ENCODE measurements at regions not wholly inside any gene's neighbourhood (a gene's known extent, or its start where the extent isn't known, plus 50 kb on each side); places are given as distances from the start of the nearest gene placed in this dataset.

GRCh38 chr14:26286081-26286912 is 311.5 kb downstream of the NOVA1 start:
- TF ChIP-seq, protein P1, sequence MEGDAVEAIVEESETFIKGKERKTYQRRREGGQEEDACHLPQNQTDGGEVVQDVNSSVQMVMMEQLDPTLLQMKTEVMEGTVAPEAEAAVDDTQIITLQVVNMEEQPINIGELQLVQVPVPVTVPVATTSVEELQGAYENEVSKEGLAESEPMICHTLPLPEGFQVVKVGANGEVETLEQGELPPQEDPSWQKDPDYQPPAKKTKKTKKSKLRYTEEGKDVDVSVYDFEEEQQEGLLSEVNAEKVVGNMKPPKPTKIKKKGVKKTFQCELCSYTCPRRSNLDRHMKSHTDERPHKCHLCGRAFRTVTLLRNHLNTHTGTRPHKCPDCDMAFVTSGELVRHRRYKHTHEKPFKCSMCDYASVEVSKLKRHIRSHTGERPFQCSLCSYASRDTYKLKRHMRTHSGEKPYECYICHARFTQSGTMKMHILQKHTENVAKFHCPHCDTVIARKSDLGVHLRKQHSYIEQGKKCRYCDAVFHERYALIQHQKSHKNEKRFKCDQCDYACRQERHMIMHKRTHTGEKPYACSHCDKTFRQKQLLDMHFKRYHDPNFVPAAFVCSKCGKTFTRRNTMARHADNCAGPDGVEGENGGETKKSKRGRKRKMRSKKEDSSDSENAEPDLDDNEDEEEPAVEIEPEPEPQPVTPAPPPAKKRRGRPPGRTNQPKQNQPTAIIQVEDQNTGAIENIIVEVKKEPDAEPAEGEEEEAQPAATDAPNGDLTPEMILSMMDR (IDR thresholded peaks at IDR 0.05; ENCODE audit: low read depth, low read length) = no peak
- no peak for TF ChIP-seq EZH2phosphoT487 (IDR thresholded peaks at IDR 0.05; ENCODE audit: low read depth)
